ENCODE measurements at regions not wholly inside any gene's neighbourhood (a gene's known extent, or its start where the extent isn't known, plus 50 kb on each side); places are given as distances from the start of the nearest gene placed in this dataset.

DNA sequence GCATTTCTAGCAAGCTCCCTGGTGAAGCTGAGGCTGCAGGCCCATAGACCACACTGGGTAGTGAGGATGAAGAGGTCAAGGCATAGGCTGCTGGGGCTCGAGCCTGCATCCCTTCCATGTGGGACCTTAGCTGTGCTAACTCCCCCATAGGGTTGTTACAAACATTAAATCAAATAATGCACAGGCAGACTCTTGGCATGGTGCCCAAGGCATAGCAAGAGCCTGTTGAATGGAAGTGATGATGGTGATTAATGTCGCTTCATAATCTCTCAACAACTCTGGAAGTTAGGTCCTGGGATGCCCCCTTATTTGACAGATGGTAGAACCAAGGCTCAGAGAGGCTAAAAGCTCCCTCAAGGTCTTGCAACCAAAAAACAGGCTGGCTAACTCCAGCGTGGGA, 283.9 kb upstream of the EEF2KMT start:
- H3K79me2 ChIP-seq (ENCODE audit: insufficient read depth, low read length): no peaks in the 10 kb centered on the region
- H3K27me3 ChIP-seq (ENCODE audit: control insufficient read depth in 1 of 2, insufficient read depth in 2 of 2, low read length in 2 of 2): peaks cover 3 to 43% of the 10 kb centered on the region in 2 experiments; a peak in 4 of 5 replicates
- H3K9me3 ChIP-seq (ENCODE audit: low read length): no peaks in the 10 kb centered on the region
- no peak for FAIRE-seq
- no peak overlapping the region for H2AFZ ChIP-seq (ENCODE audit: low read length)
- H3K4me2 ChIP-seq (ENCODE audit: low read depth, low read length): no peak overlapping the region
- no peak overlapping the region for H3K4me3 ChIP-seq (replicated peaks in 1 of 3; ENCODE audit: insufficient read depth in 1 of 3, low read depth in 2 of 3, low read length in 3 of 3)
- no peak for DNase-seq (ENCODE audit: low spot score)
- CTCF ChIA-PET (ENCODE audit: low intra/inter-chr PET ratio, low total read pairs): no interaction called here
- TF ChIP-seq, protein P1, sequence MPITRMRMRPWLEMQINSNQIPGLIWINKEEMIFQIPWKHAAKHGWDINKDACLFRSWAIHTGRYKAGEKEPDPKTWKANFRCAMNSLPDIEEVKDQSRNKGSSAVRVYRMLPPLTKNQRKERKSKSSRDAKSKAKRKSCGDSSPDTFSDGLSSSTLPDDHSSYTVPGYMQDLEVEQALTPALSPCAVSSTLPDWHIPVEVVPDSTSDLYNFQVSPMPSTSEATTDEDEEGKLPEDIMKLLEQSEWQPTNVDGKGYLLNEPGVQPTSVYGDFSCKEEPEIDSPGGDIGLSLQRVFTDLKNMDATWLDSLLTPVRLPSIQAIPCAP (CRISPR knock-in tag; IDR thresholded peaks at IDR 0.05; ENCODE audit: low read depth): no peak
- TF ChIP-seq ZNF441 (CRISPR knock-in tag; IDR thresholded peaks at IDR 0.05; ENCODE audit: borderline replicate concordance): no peak
- TF ChIP-seq SCMH1 (CRISPR knock-in tag; IDR thresholded peaks at IDR 0.05; ENCODE audit: borderline replicate concordance): no peak
- TF ChIP-seq ZBTB38 (CRISPR knock-in tag; IDR thresholded peaks at IDR 0.05): no peak
- H3K27ac ChIP-seq (ENCODE audit: extremely low read length, insufficient read depth, low read length): no peak overlapping the region
- H3K36me3 ChIP-seq (replicated peaks in 1 of 2; ENCODE audit: control insufficient read depth in 1 of 2, insufficient read depth in 2 of 2, low read length in 2 of 2): no peaks in the 10 kb centered on the region
- no peaks in the 10 kb centered on the region for H4K20me1 ChIP-seq (ENCODE audit: insufficient read depth, low read length)
- intact Hi-C loops (cut with micrococcal nuclease; ENCODE audit: unreplicated experiment): no loop called here
- POLR2A ChIA-PET: no interaction called here
- 9% methylated on average over 3 of the region's 3 CpGs for WGBS (ENCODE audit: low lambda C conversion rate)
- in situ Hi-C loops (cut with HindIII; ENCODE audit: extremely low pct_ligation_motif_present, low pct_unique_long_range_greater_than_20kb): no loop called here
- ATAC-seq: no peak
- H3K9ac ChIP-seq (ENCODE audit: insufficient read depth, low read depth, low read length): no peak overlapping the region
- no TSS peak for BruUV-seq (replicated peaks)
- no peaks in the 10 kb centered on the region for H3K4me1 ChIP-seq (ENCODE audit: insufficient read depth, low read length)

DNA sequence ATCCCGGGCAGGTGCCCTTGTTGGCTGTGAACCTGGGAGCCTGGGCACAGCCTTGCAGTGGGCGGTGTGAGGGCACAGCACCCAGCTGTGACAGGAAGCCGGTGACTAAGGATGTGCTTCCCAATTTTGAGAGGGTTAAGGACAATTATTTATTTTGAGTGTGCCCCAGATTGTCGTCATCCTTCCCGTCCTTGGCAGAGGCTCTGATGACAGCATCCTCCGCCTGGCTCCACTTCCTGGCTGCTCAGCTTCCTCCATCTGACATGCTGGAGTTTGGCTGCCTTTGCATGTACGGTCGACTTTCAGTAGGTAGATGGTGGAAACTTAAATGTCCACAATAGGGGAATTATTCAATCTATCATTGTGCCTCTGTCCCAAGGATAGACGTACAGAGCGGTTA, 282.4 kb upstream of the EEF2KMT start:
- 5% methylated on average over 10 of the region's 10 CpGs for WGBS (ENCODE audit: low lambda C conversion rate)
- no TSS peak for BruUV-seq (replicated peaks)

More for the DNA sequence above, 282.4 kb upstream of the EEF2KMT start:
- H3K4me3 ChIP-seq (replicated peaks in 1 of 3; ENCODE audit: insufficient read depth in 1 of 3, low read depth in 2 of 3, low read length in 3 of 3): no peak overlapping the region
- no peaks in the 10 kb centered on the region for H3K9me3 ChIP-seq (ENCODE audit: low read length)
- no peak overlapping the region for H3K4me2 ChIP-seq (ENCODE audit: low read depth, low read length)
- POLR2A ChIA-PET: no interaction called here
- ATAC-seq: no peak
- intact Hi-C loops (cut with micrococcal nuclease; ENCODE audit: unreplicated experiment): no loop called here
- no peak overlapping the region for H3K9ac ChIP-seq (ENCODE audit: insufficient read depth, low read depth, low read length)
- TF ChIP-seq CREB1 (IDR thresholded peaks at IDR 0.05) (peak; percentile 20; the same call in 1 of the 2 replicates), CREB1 (CRISPR knock-in tag; IDR thresholded peaks at IDR 0.05) (no peak), AGO2 (optimal IDR thresholded peaks at IDR 0.05; ENCODE audit: low read depth, low read length) (no peak)
- no peak for FAIRE-seq
- CTCF ChIA-PET (ENCODE audit: low intra/inter-chr PET ratio, low total read pairs): no interaction called here
- H3K36me3 ChIP-seq (replicated peaks in 1 of 2; ENCODE audit: control insufficient read depth in 1 of 2, insufficient read depth in 2 of 2, low read length in 2 of 2): no peaks in the 10 kb centered on the region
- no peaks in the 10 kb centered on the region for H4K20me1 ChIP-seq (ENCODE audit: insufficient read depth, low read length)
- H2AFZ ChIP-seq (ENCODE audit: low read length): no peak overlapping the region
- no peaks in the 10 kb centered on the region for H3K4me1 ChIP-seq (ENCODE audit: insufficient read depth, low read length)
- in situ Hi-C loops (cut with HindIII; ENCODE audit: extremely low pct_ligation_motif_present, low pct_unique_long_range_greater_than_20kb): no loop called here
- DNase-seq (ENCODE audit: low spot score): no peak
- H3K79me2 ChIP-seq (ENCODE audit: insufficient read depth, low read length): no peaks in the 10 kb centered on the region
- peaks cover 6 to 40% of the 10 kb centered on the region in 2 experiments for H3K27me3 ChIP-seq (ENCODE audit: control insufficient read depth in 1 of 2, insufficient read depth in 2 of 2, low read length in 2 of 2)
- no peak overlapping the region for H3K27ac ChIP-seq (ENCODE audit: extremely low read length, insufficient read depth, low read length)

Data from HepG2 (cell line).